ENCODE measurements at regions not wholly inside any gene's neighbourhood (a gene's known extent, or its start where the extent isn't known, plus 50 kb on each side); places are given as distances from the start of the nearest gene placed in this dataset.

DNA sequence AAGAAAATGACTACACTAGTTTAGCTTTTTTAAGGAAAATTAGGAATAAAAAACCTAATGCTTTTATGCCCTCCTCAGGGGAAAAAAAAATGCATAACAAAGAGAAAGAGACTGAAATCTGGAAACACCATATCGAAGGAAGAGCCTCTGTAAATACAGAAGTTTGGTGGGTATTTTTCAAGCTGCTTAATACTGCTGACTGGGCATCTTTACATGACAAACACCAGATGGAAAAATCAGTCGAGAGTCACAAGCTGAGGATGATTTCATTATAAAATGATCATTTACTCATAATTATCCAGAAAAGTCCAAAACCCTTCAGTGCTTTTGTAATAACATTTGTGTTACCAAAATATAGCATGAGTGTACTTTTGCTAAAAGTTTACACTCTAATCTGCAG, 1600.7 kb upstream of the ACVR2A start:
- DNase-seq (ENCODE audit: insufficient read length, low spot score) (no peak), FAIRE-seq (no peak)

GRCh38 chr2:146241023-146241422, 1603.8 kb upstream of the ACVR2A start:
- FAIRE-seq = no peak

GRCh38 chr2:146240391-146240790, 1604.4 kb upstream of the ACVR2A start:
- DNase-seq (ENCODE audit: insufficient read length, low spot score) (no peak), FAIRE-seq (no peak)

More at GRCh38 chr2:146241023-146241422, 1603.8 kb upstream of the ACVR2A start:
- no peak for DNase-seq (ENCODE audit: insufficient read length, low spot score)

GRCh38 chr2:146239392-146240135, 1605.3 kb upstream of the ACVR2A start:
- FAIRE-seq = no peak

GRCh38 chr2:146238254-146238966, 1606.4 kb upstream of the ACVR2A start:
- no peak for DNase-seq (ENCODE audit: insufficient read length, low spot score)
- no peak for FAIRE-seq

More at GRCh38 chr2:146239392-146240135, 1605.3 kb upstream of the ACVR2A start:
- peak; percentile 7 for DNase-seq (ENCODE audit: insufficient read length, low spot score)

- FAIRE-seq = no peak
- DNase-seq (ENCODE audit: insufficient read length, low spot score) = no peak
Observed at GRCh38 chr2:146235158-146235557, 1609.7 kb upstream of the ACVR2A start.

DNA sequence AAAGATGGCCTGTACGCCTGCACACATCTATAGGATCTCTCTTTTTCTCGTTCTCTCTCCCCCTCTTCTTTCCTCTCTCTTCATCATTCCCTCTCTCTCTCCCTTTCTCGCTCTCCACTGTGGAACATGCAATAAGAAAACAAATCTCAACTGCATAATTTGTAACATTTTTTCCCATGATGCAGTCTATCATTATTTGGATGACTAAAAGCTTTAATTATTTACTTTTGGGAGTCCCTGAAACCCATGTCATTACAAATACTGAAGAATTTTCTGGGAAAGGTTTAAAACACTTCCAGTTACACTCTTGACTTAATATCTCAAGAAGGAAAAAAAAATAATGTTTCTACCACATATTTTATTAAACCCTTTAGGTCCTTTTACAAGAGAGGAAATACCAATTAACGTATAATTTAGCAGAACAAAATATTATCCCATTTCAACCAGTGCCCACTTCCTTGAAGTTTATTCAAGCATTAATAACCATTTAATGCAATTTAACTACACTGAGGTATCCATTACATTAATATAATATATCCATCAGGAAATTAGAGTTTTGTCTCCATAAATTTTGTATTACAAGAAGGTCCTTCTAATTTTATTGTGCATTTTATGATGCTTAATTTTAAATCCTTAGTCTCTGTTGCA, 1615.2 kb upstream of the ACVR2A start:
- FAIRE-seq (no peak), DNase-seq (ENCODE audit: insufficient read length, low spot score) (no peak)

DNA sequence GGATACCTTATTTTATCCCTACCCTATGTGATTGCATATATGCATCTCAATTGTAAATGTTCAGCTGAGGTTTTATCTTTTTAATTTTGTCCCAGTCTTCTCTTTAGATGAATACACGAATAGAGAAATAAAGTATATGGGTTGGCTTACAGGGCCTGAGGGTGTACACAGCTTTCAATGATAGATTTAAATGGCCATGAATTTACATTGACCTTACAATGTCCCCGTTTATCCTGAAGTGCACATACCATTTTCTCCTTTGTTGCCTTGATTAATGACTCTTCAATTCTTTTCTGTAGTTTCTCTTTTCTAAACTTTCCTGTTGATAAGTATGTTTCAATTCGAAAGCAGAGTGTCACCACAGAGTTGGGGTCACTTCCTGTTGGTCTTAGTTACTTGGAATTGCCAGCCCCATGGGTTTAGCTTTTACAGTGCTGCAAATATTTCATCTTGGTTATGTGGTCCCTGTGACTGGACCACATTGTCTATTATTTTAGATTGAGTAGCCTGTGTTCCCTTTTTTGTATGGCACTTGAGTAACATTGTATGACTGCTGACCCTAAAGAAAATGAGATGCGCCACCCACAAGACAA, 1616.3 kb upstream of the ACVR2A start:
- DNase-seq (ENCODE audit: insufficient read length, low spot score) (no peak), FAIRE-seq (no peak)

- no peak for FAIRE-seq
- no peak for DNase-seq (ENCODE audit: insufficient read length, low spot score)
Observed at GRCh38 chr2:146228020-146228393, 1616.8 kb upstream of the ACVR2A start.

DNA sequence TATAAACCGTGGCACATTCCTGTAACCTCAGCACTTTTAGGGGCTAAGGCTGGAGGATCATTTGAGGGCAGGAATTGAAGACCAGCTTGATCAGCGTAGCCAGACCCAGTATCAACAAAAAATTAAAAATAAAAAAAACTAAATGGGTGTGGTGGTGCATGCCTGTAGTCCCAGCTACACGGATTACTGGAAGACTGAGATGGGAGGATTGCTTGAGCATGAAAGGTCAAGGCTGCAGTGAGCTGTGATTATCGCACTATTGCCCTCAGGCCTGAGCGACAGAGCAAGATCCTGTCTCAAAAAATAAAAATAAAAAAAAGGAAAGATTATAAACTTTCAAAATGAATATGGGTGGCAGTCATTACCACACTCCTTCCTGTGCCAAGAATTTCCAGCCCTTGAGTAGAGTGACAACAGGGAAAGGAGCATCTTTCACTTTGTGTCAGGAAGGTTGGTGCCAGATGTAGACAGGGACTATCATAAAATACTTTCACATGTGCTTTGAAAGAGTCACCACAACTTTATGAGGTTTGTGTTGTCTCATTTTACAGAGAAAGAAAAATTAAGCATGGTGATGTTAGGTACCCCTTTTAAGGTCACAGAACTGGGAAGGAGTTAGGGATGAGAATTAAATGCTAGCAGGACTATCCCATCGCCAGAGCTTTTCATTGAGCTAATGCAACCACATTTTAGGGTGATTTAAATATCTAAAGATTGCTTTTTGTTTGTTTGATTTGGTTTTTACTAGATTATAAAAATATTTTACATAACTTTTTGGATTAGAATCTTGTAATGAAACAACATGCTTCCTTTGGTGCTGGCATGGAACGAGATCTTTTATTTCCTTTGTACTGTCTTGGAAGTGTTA, 1617.4 kb upstream of the ACVR2A start:
- DNase-seq (ENCODE audit: insufficient read length, low spot score) (no peak), FAIRE-seq (no peak)

- FAIRE-seq (no peak), DNase-seq (ENCODE audit: insufficient read length, low spot score) (no peak)
Observed at GRCh38 chr2:146226077-146226476, 1618.8 kb upstream of the ACVR2A start.

DNA sequence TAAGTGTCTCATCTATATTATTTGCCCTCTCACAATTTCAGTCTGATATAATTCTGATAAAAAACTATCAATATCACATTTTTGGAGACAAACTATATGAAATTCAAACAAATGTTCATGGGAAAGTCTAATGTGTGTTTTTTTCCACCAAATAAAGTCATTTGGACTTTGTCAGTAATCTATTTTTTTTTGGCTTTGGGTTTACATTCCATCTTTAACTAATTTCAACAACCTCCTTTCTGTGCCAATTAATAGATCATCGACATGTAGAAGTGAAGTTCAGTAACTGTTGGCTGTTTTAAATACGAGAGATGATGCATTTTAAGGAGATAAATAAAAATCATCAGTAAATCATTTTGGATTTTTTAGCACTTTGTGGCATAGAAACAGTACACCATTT, 1623.0 kb upstream of the ACVR2A start:
- no peak for FAIRE-seq

DNA sequence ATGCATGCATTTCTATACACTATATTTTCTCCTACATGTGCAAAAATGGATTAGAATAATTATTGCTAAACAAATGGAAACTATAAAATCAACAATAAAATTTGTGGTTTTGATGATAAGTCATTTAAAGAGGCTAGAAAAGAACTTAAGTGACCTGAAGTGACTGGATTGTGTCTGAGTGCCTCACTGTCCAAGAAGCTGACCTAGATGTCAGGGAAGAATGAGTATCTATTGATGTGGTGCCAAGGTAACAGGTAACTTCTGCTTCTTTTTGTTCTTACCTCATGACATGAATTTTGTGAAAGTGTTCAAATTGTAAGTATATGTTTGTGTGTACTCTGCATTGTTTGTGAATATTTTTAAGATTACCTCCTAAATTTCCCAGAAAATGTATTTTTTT, 1623.9 kb upstream of the ACVR2A start:
- FAIRE-seq = no peak
- no peak for DNase-seq (ENCODE audit: insufficient read length, low spot score)

More for the DNA sequence above, 1623.0 kb upstream of the ACVR2A start:
- no peak for DNase-seq (ENCODE audit: insufficient read length, low spot score)

GRCh38 chr2:146214394-146214929, 1630.4 kb upstream of the ACVR2A start:
- FAIRE-seq (no peak), DNase-seq (ENCODE audit: insufficient read length, low spot score) (no peak)

GRCh38 chr2:146213674-146214073, 1631.2 kb upstream of the ACVR2A start:
- DNase-seq (ENCODE audit: insufficient read length, low spot score) = no peak
- no peak for FAIRE-seq

DNA sequence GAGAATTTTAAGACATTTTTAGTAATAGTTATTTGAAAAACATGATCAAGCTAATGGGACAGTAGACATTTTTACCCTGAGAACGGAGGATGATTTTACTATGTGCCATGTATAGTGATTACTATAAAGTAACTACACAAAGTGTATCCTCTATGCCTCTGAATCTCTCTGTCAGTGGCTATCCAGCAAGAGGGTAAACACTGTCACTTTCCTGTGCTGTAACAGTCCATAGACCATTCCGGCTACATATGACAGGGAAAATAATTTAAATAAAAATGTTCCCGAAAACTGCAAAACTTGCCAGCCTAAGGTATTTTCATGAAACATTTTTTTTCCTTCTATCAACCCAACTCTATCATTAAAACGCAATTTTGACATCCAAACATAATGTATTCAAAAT, 1632.2 kb upstream of the ACVR2A start:
- FAIRE-seq (no peak), DNase-seq (ENCODE audit: insufficient read length, low spot score) (no peak)

DNA sequence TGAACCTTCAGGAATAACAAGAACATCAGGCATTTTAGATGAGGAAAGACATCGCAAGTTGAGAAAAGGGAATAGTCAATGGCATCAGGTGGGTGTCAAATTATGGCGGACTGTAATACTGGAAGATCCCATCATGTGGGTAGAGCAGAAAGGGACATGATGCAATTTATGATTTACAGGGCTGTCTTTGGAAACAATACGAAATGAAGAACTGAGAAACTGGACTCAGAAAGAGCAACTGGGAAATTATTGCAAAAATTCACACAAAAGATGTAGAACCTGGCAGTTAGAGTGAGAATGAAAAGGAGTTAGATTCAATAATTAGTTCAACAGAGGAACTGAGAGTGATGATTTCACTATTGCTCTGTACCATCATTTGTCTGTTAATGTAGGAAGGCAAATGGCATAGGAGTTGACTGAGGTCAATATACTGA, 1635.0 kb upstream of the ACVR2A start:
- FAIRE-seq = no peak
- DNase-seq (ENCODE audit: insufficient read length, low spot score) = no peak

DNA sequence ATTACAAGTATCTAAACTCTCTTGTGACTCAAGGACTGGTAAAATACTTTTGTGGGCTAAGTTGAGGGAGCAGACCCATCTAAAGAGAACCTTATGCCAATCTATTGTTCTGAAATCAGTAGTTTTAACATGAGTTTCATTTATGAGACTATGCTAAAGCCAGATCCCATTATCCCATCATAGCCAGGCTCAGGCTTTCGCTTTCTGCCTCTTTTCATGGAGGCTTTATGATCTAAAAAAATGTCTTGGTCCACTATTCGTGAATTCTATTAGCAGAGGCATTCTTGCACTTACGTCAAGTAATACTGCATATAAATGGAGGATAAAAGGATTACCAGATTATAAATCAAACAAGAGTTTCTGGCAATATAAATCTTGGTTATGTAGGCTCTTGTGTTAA, 1636.9 kb upstream of the ACVR2A start:
- FAIRE-seq (no peak), DNase-seq (ENCODE audit: insufficient read length, low spot score) (no peak)

- FAIRE-seq (no peak), DNase-seq (ENCODE audit: insufficient read length, low spot score) (no peak)
Observed at GRCh38 chr2:146207417-146207816, 1637.4 kb upstream of the ACVR2A start.

GRCh38 chr2:146203064-146203624, 1641.7 kb upstream of the ACVR2A start:
- DNase-seq (ENCODE audit: insufficient read length, low spot score) (no peak), FAIRE-seq (no peak)

Data from HTR-8/SVneo (cell line).